Ovary (tissue), 7 donors: ENCODE measurements at regions not wholly inside any gene's neighbourhood (a gene's known extent, or its start where the extent isn't known, plus 50 kb on each side); places are given as distances from the start of the nearest gene placed in this dataset.

Experiments
- DNase-seq, 5 donors: peaks; one replicate each; pipeline ENCODE4 v3.0.0-alpha.2; 2019 to 2020
- H3K27ac ChIP-seq, 2 donors: fragments of 200-600 bp; one replicate each; pipeline versions ENCODE4 v1.5.1 to v1.8.0; 2019 to 2022
- H3K27me3 ChIP-seq: fragments of 200-600 bp; one replicate; pipeline ENCODE4 v1.8.0; 2022
- H3K36me3 ChIP-seq: fragments of 200-600 bp; sonication (generic); one replicate; pipeline ENCODE4 v1.5.1; 2019
- H3K4me1 ChIP-seq: one replicate; pipeline ENCODE4 v1.8.1; 2013; ENCODE audit warnings: mild to moderate bottlenecking, moderate library complexity; ENCODE audit not compliant: insufficient read depth
- H3K4me3 ChIP-seq: fragments of 200-600 bp; sonication (generic); one replicate; pipeline ENCODE4 v1.5.1; 2017
- H3K9me3 ChIP-seq, 2 donors: fragments of 200-600 bp in 1 of 2; sonication (generic) in 1 of 2; one replicate each; pipeline versions ENCODE4 v1.5.1 to v1.8.1; 2013 to 2019; ENCODE audit warnings: mild to moderate bottlenecking in 1 of 2, moderate library complexity in 1 of 2
- CTCF ChIP-seq, 3 donors: fragments of 450-650 bp in 2 of 3; fragments of 200-600 bp in 1 of 3; IDR thresholded peaks; one replicate each; pipeline versions ENCODE4 v1.5.1 to v1.8.0; 2016 to 2022; ENCODE audit warnings: antibody characterized with exemption in 3 of 3, mild to moderate bottlenecking in 1 of 3
- EP300 ChIP-seq: sonication (generic); formaldehyde crosslinking; IDR thresholded peaks from one replicate; pipeline ENCODE4 v1.6.1; 2017; ENCODE audit warnings: antibody characterized with exemption
- POLR2A ChIP-seq: fragments of 450-650 bp; IDR thresholded peaks from one replicate; pipeline ENCODE4 v1.6.1; 2017; ENCODE audit warnings: antibody characterized with exemption, mild to moderate bottlenecking, moderate library complexity
- WGBS, 3 donors: extraction: QIAGEN DNeasy Blood & Tissue Kit in 1 of 3; methylation state at CpG; one replicate each; pipeline versions ENCODE4 v1.1.5 to v1.1.7; 2013 to 2017; 5-methylcytosine and 5-hydroxymethylcytosine counted together
- intact Hi-C, 4 donors: fragments of 100-400 bp; cut with DNase I; formaldehyde crosslinking; loops; one replicate each; pipeline versions ENCODE4 v1.11.0 to v1.15.1; 2022 to 2023
- donor health status: DM: no; HTN: no; CAD: no; lungs with moderate emphysema.
- donor health status: DM: no; HTN: no; CAD: no.
- donor health status: Bipolar disorder and iron deficiency.
- donor health status: DM: no; HTN: no; CAD: no.
- donor health status: DM: yes; HTN: yes; CAD: no.

DNA sequence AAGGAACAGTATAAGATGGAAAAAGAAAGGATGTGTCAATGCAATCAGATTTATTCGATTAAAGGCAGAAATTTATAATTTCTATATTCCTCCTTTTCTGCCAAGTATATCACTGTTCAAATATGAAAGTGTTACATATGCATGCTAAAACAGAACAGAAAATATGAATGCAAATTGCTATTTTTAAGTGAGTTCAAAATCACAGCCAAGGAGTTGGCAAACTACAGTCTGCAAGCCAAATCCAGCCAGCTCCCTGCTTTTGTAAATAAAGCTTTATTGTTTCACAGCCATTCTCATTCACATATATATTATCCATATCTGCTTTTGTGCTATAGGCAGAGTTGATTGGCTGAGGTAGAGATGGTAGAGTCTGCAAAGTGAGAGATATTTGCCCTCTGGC, 747.2 kb downstream of the ANKRD7 start:
- Histone ChIP-seq H3K27me3 (no peaks in the 10 kb centered on the region), H3K36me3 (no peaks in the 10 kb centered on the region), H3K9me3 (no peaks in the 10 kb centered on the region), H3K4me1 (no peaks in the 10 kb centered on the region), H3K4me3 (no peak overlapping the region), H3K27ac (no peak overlapping the region)
- no peak for DNase-seq
- WGBS, 3 donors: 94 to 98% (median 96%) methylated on average over 1 of the region's 1 CpG
- intact Hi-C loops: no loop called here
- no peak for TF ChIP-seq POLR2A
- no peak for TF ChIP-seq CTCF (IDR thresholded peaks at IDR 0.05)
- TF ChIP-seq EP300: no peak

- 40 to 68% (median 40%) methylated on average over 1 of the region's 1 CpG for WGBS, 3 donors
- Histone ChIP-seq H3K4me1 (no peaks in the 10 kb centered on the region), H3K36me3 (no peaks in the 10 kb centered on the region), H3K27ac (no peak overlapping the region), H3K27me3 (no peaks in the 10 kb centered on the region), H3K4me3 (no peak overlapping the region), H3K9me3 (no peaks in the 10 kb centered on the region)
- TF ChIP-seq CTCF (IDR thresholded peaks at IDR 0.05): no peak
- no peak for TF ChIP-seq EP300
- TF ChIP-seq POLR2A: no peak
- intact Hi-C loops: no loop called here
- DNase-seq: no peak
These were observed 750.3 kb downstream of the ANKRD7 start for GRCh38 chr7:118974836-118975235.

DNA sequence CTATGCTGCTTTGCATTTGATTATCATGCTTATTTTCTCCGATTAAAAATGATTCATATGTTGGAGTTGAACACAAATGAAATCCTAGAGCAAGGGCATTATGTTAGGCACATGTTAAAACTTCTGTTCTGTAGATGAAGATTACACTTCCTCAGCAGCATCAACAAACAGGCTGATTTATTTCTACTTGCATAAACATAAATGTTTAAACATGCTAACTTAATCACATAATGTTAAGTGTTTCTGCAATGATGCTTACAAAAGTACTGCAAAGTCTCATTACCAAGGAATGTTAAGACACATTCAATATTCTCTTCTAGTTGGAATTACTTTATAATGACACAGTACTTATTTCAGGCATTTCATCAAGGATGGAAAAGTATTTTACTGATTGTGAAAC, 770.8 kb downstream of the ANKRD7 start:
- intact Hi-C loops: no loop called here
- Histone ChIP-seq H3K4me1 (no peaks in the 10 kb centered on the region), H3K36me3 (no peaks in the 10 kb centered on the region), H3K27ac (no peak overlapping the region), H3K4me3 (no peak overlapping the region), H3K27me3 (no peaks in the 10 kb centered on the region), H3K9me3 (no peaks in the 10 kb centered on the region)
- DNase-seq: no peak
- WGBS, 3 donors: 3 to 19% (median 8%) methylated on average over 1 of the region's 1 CpG
- TF ChIP-seq EP300 (no peak), CTCF (IDR thresholded peaks at IDR 0.05) (no peak), POLR2A (no peak)

- intact Hi-C loops: no loop called here
- Histone ChIP-seq H3K27ac (no peak overlapping the region), H3K27me3 (no peaks in the 10 kb centered on the region), H3K36me3 (no peaks in the 10 kb centered on the region), H3K4me1 (no peaks in the 10 kb centered on the region), H3K4me3 (no peak overlapping the region), H3K9me3 (no peaks in the 10 kb centered on the region)
- no peak for DNase-seq
- TF ChIP-seq EP300 (no peak), CTCF (IDR thresholded peaks at IDR 0.05) (no peak), POLR2A (no peak)
These were observed 782.7 kb downstream of the ANKRD7 start for GRCh38 chr7:119007236-119007635.

- Histone ChIP-seq H3K36me3 (no peaks in the 10 kb centered on the region), H3K27me3 (no peaks in the 10 kb centered on the region), H3K9me3 (no peaks in the 10 kb centered on the region), H3K4me1 (no peaks in the 10 kb centered on the region), H3K4me3 (no peak overlapping the region), H3K27ac (no peak overlapping the region)
- WGBS, 3 donors: 85 to 93% (median 88%) methylated on average over 1 of the region's 1 CpG
- intact Hi-C loops: no loop called here
- TF ChIP-seq POLR2A (no peak), EP300 (no peak), CTCF (IDR thresholded peaks at IDR 0.05) (no peak)
- no peak for DNase-seq
These were observed 786.1 kb downstream of the ANKRD7 start for GRCh38 chr7:119010635-119011034.
